Fibroblast of peridontal ligament (primary cell): ENCODE measurements at regions not wholly inside any gene's neighbourhood (a gene's known extent, or its start where the extent isn't known, plus 50 kb on each side); places are given as distances from the start of the nearest gene placed in this dataset.

ENCODE experiments used
- DNase-seq: peaks from one replicate; pipeline ENCODE4 v3.0.0-alpha.2; 2010; ENCODE audit errors: extremely low read depth

DNA sequence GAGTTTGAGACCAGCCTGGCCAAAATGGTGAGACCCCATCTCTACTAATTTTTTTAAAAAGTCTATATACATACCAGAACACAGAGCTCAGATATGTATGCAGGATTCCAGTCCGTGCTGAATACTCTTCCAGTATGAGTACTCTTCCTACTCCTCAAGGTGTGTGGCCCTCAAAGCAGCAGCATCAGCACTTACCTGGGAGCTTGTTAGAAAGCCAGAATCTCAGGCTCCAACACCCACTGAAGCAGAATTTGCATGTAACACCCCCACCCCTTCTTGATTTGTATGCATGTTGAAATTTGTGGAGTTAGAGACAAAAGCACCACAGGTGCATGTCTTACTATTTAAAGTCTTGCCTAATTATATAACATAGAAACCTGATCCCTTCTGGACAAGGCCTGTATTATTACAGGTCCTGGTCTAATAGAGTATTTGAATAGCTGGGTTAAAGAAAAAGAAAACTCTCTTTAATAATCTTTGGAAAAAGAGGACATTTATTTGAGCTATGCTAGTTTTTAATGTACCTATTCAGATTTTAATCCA is 50.3 kb upstream of the NFE2L2 start:
- no peak for DNase-seq

DNA sequence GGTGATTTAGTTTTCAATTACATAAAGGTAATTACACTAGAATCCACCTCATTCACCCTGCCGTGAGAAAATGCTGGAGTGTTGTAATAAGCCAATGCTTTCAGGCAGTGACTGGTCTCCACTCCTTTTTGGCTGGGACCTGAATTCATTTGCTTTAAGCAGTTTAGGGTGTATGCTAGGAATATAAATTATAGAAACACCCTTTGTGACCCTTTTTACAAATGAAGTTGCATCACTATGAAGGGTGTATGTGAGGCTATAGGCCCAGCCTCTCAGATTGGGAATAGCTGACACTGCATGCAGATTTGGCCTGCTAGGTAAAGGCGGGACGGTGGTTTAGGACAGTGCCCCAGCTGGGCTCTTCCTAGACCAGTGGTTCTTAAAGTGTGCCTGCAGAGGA is 50.8 kb upstream of the NFE2L2 start:
- no peak for DNase-seq

DNA sequence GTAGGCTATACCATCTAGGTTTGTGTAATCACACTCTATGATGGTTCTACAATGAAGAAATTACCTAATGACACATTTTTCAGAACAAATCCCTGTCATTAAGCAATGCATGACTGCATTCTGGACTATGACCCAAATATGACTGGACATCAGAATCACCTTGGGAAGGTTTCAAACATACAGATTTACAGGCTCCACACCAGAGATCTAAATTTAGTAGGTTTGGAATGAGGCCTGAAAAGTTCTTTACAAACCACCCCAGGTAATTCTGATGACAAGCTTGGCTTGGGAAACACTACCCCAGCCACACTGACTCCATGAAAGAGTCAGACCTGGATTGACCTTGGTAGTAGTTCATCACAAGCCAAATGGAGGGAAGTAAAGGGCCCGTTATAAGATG is 52.2 kb upstream of the NFE2L2 start:
- DNase-seq = no peak

DNA sequence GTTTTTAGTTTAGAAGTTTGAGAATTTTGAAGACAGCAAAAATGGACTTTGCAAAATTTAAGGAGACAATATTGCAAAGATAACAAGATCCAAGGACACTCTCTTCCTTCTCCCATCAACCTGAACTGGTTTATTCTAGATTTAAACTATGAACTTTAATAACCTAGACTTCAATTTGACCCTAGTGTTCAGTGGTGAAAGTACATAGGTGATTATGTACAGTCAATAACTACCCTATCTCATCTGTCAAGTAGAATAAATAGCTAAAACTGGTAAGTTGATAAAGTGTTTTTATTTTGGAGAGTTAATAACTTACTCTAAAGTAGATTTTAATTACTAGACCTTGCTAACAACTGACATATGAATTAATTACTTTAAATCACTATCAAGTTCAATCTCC is 52.9 kb upstream of the NFE2L2 start:
- DNase-seq = no peak

DNA sequence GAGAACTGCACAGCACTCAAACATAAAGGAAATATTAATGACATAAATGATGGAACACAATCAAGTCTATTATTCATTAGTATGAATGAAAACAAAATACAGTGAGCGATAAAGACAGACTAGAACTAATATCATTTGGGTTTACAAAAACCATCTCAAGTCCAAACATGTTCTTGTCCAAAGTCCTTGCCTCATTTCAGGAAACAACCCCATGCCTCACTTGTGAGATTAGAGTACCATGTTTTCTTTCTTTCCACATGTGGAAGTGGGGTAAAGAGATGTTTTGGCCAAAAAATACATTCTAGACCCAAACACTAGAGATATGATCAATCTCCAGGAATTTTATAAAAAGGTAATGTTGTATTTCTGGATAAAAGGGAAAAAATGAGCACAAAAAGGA is 53.3 kb upstream of the NFE2L2 start:
- DNase-seq = no peak

DNA sequence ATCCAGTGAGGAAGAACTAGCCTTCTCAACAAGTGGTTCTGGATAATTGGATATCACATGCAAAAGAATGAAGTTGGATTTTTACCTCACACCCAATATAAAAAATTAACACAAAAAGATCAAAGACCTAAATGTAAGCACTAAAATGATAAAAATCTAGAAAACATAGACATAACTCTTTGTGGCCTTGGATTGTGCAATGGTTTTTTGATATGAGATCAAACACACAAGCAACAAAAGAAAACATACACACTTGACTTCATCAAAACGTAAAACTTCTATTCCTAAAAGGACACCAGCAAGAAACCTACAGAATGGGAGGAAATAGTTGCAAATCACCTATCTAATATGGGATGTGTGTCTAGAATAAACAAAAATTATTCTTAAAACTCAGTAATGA is 54.1 kb upstream of the NFE2L2 start:
- no peak for DNase-seq

DNA sequence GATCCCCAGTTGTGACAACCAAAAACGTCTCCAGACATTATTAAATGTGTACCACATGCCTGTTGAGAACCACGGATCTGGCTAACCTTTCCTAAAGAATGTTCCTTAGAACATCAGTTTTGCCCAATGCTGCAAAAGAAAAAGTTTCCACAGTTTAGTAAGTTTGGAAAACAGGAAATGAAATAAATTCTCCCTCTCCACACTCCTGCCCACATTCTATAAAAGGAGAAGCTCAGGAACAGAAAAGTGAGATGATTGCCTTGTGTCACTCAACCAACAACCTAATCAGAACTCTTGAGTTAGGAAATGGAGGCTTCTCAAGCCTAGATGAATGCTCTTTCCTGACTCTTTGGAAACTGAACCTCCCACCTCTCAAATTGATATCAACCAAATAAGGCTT is 56.1 kb upstream of the NFE2L2 start:
- no peak for DNase-seq

DNA sequence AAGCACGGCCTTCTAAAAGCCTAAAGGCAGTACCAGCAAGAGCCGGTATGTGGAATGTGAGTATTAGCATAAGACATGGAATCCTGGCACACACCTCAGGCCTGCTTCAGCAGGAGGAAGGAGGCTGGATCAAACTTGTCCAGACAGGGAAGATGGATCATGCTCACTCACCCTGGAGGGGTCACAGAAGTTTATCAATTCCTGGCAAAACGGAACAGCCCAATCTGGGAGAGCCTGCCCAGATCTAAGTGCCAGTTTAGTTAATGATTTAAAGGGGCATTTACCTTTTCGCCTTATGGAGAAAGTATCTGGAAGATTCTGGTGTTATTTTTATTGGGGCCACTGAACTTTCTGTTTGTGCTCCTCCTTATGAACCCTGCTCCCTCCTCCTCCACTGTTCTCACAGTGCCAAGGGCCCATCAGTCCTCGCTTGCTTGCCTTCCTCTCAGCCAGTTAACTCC is 58.3 kb upstream of the NFE2L2 start:
- no peak for DNase-seq

DNA sequence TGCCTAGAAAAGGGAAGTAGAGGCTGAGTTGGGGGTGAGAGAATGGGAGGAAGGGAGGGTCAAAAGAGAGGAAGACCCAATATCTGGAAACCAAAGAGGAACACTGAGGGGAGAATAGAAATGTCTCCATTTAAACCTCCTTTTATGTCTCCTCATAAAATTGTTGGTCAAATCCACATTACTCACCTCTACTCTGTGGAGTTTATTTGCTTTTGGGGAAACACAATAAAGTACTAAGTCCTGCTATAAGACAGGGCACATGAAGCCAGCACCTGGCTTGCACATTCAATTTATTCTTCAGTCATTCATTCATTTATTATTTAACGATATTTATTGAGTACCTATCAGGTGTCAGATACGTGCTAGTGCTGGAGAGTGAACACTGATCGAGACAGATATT is 60.3 kb upstream of the NFE2L2 start:
- DNase-seq = no peak

DNA sequence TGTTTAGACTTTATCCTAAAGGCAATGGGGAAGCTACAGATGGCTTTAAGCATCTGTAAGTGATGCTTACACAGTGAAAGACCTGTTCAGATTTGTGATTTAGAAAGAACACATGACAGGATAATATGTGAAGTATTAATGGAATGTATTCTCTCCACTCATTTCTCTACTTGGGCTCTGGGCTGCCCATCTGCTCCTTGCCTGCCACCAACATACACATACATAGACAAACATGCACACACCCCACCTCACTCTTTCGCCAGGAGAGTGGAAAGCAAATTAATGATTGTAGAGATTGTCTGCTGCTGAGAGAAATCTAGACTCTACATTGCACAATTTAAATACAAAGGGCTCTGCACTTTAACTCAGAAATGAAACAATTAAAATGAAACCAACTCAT is 61.0 kb upstream of the NFE2L2 start:
- no peak for DNase-seq

DNA sequence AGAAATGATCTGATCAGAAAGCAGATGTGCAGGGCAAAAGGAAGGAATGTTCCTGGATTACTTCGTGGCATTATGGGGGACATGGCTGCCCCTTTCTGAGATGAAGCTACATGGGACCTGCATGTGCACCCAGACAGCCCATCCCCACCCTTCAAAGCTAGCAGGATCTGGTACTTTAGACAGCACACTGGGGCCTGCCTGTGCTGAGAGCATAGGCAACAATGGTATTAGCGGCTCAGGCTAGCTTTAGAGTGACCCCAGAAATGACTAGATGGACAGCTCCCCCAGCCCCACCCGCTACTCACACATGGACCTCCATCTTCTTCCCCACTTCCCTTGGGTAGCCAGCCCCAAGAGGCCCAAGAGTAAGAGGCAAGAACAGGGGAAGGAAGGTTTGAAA is 61.5 kb upstream of the NFE2L2 start:
- no peak for DNase-seq

DNA sequence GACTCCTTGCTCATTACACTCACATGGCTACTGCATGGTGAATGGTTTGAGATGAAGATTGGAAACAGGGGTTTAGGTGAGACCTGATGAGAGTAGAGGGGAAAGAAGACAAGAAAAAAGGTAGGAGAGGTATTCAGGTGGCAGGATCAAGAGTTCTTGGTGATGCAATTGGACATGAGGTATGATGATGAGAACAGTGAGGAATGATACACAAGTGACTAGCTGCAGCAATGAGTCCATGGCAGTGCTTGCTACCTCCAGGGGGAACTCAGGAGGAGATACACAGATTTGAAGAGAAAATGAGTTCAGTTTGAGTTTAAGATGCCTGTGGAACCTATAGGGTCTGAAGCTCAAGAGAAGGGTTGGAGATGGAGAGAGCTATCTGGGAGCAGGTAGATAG is 62.1 kb upstream of the NFE2L2 start:
- DNase-seq = no peak

DNA sequence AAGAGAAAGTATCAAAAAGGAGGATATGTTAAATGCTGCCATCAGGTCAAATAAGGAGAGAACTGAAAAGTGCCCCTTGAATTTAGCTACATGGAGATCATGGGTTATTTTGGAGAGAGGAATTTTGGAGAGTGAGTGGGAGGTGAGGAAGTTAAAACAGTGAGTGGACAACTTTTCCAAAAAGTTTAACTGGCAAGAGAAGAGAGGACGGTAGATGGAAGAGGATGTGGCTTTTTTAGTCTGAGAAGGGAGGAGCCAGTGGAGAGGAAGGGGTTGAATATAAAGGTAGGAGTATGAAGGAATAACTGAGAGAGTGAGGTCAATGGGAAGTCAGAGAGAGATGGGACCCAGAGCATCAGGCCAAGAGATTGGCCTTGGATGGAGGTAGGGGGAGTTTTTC is 62.5 kb upstream of the NFE2L2 start:
- no peak for DNase-seq

DNA sequence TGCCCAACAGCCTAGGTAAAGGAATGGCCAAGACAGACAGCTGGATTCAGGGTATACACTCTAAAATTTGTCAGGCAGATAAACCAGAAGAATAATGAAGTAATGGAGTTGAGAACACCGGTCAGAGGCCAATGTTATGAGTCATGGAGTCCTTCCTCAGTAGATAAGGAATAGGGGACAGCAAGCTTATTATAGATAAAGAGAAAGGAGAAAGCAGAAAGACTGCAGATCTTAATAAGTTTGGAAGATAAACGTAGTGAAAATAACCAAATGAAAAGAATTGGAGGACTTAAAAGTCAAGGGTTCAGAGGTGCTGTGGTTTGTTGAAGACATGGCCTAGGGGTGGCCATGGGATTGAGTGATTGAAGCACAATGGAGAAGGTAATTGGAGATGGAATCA is 63.5 kb upstream of the NFE2L2 start:
- DNase-seq = no peak

DNA sequence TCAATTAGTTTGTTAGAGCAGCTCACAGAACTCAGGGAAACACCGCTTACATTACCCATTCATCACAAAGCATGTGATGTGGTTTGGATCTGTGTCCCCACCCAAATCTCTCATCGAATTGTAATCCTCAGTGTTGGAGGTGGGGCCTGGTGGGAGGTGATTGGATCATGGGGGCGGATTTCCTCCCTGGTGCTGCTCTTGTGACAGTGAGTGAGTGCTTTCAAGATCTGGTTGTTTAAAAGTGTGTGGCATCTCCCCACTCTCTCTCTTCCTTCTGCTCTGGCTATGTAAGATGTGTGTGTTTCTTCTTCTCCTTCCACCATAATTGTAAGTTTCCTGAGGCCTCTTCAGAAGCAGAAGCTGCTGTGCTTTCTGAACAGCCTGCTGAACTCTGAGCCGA is 63.5 kb upstream of the AGPS start:
- DNase-seq = no peak

DNA sequence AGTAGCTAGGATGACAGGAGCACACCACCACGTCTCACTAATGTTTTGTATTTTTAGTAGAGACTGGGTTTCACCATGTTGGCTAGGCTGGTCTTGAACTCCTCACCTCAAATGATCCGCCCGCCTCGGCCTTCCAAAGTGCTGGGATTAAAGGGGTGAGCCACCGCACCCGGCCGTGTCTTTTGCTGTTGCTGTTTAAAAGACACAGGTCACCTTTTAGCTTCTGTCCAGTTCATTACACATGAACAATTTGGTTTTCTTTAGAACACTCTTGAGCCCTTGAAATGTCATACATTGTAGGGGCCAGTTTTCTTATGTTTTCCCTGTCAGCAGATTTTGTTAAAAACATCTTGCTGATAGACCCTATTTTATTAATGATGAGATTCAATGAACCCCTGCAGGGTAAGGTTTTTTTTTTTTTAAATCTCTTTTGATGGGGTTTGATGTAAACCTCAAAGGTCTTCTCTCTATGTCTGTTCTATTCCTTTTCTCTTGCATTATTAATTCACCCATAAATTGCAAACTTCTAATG is 61.0 kb upstream of the AGPS start:
- DNase-seq = no peak

DNA sequence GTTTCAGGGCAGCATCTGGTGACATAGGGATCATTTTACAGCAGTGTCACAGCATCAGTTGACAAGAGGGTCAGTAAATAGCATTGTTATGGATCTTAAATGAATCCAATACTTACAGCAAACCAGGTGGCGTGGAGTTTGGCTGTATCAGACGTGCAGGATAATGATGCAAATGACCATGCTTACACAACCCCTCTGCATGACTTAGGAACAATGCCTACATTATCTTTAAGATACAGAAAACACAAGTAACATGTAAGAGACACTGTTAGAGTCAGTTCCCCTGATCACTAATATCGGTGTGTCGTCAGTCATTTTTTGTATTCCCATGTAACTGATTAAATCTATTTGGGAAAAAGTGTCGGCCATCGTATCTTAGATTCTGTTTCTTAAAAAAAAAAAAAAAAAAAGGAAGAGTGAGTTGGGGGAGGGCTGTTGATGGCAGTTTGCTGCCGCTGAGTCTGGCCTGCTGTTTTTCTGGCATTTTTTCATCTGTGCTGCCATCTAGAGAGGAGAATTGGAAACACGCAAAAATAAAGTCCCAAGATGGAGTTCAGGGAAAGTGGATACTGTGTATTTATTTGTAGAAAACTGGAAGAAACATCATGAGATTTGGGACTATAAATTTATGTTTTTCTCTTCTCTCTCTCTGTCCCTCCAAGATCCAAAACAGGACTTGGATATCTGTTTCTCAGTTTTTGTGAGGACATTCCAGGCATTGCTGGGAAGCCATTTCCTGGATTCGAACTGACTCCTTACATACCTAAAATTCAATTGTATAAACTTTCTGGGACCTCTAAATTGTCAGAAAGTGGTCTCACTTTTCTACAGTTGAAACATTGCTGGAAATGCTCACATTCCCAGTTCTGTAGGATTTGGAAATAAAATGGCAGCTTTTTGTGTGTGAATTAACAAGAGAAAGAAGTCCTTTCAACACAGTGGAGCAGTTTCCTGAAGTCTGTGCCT is 60.3 kb upstream of the AGPS start:
- peak; percentile 92 for DNase-seq

DNA sequence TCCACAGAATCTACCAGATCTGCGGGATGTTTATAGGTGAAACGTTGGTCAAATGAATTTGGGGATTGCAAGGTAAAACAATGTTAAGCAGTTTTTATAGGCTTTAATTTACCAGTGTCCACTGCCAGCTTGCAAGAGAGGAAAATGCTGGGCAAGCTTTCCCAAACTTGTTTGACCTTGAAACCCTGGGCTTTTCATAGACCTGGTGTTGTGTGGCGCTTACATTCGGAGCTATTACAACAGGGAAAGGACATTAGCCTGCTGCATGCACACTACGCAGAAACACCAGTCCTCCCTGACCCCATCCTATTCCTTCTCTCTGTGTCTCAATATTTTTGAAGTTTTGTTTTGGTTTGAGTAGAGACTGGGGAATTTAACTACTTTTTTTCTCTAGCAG is 59.6 kb upstream of the AGPS start:
- DNase-seq = no peak

DNA sequence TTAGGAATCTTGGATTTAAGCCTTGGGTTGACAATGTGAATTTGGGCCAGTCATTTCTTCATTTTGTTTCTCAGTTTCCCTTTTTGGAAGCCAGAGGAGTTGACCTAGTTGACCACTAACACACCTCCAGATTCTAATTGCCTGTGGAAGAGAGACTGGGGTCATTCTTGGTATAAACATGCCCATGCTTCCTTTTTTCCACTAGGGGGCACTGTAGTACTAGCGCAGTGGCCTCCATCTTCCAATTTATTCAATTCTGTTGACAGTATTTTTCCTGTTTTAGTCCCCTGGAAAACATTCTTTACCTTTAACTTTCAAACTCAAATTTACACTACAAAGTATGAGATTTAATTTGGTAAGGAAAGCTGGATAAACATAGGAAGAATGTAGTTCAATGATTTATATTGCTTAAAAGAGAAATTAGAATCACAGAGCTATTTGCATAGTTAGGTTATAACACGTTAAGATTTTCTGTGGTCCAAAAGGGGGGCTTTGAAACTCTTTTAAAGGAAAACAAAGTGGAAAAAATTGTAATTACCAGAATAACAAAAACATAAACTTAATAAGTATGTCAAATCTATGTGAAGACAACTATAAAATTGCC is 57.5 kb upstream of the AGPS start:
- DNase-seq = peak; percentile 65

DNA sequence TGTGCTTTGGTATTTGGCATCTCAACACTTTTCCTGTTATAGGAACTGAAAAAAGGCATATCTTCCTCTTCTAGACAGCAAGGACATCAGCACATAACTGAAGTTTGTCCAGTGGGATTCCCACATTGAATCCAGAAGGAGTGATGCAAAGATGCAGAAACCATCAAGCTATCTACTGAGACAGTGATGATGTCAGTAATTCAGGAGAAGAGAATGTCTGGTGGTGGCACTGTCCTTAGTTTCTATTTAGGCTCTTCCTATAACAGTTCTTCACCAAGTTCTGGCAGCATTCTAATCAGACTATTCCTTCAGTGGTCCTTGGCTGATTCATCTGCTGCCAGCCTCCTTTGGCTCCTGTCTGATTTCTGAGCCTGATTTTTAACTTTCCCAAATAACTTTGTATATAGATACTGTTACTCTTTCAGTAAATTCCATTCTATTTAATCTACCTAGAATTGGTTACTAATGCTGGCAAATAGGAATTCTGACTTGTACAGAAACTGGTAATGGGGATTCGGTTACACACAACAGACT is 56.6 kb upstream of the AGPS start:
- DNase-seq = peak; percentile 52

DNA sequence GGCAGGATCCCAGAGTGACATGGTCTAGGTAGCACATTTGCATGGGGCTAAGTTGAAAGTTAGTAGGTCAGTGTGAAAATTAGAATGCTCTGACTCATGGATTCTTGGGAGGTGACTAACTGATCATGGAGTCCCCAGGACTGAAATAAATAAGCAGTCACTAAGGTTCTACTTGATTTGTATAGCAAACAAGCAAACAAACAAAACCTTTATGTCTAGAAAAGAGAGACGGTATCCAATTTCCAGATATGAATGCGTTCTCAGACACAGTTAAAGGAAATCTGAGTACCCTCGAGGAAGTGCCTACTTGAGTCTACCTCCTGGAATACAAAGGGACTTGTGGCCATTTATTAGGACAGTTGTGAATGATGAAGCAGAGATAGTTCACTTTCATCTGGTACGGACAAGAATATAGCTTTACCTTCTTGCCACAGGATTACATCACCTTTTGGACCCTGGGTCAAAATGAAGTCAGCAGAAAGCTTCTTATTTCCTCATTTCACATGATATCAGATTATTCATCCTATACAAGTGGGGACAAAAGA is 54.3 kb upstream of the AGPS start:
- DNase-seq = peak; percentile 53

DNA sequence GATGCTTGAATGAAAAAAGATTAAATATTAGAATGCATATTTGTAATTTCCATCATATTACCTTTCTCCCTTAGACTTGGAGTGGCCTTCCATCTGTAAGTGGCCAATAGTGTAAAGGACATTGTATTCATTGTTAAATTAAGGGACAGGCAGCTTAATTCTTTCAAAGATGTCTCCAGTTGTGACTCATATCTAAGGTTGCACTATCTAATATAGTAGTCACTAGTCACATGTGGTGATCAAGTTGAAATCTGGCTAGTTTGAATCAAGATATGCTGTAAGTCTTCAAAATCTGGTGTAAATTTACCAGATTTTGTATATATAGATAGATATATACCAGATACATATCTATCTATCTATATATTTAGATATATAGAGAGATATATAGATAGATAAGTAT is 52.4 kb upstream of the AGPS start:
- DNase-seq = no peak
